ENCODE measurements at regions not wholly inside any gene's neighbourhood (a gene's known extent, or its start where the extent isn't known, plus 50 kb on each side); places are given as distances from the start of the nearest gene placed in this dataset.

DNA sequence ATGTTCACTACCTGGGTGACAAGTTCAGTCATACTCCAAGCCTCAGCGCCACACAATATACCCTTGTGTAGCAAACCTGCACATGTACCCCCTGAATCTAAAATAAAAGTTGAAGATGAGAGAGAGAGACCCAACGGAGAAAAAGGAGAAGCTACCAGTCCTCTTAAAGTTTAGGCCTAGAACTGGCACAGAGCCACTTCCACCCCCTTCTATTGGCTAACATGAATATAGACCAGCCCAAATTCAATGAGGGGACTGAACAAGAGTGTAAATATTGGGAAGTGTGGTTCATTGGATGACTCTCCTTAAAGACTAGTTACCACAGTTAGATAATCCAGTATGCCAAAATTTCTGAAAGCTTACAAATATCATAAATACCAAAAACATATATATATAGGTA, 139.9 kb upstream of the ATP1B1 start:
- H3K4me1 Mint-ChIP-seq (ENCODE audit: unreplicated experiment) = peaks cover 7% of the 10 kb centered on the region
- H3K9me3 Mint-ChIP-seq (ENCODE audit: unreplicated experiment) = no peaks in the 10 kb centered on the region
- H3K36me3 Mint-ChIP-seq (ENCODE audit: low read depth, unreplicated experiment) = no peaks in the 10 kb centered on the region
- TF ChIP-seq, protein P1, sequence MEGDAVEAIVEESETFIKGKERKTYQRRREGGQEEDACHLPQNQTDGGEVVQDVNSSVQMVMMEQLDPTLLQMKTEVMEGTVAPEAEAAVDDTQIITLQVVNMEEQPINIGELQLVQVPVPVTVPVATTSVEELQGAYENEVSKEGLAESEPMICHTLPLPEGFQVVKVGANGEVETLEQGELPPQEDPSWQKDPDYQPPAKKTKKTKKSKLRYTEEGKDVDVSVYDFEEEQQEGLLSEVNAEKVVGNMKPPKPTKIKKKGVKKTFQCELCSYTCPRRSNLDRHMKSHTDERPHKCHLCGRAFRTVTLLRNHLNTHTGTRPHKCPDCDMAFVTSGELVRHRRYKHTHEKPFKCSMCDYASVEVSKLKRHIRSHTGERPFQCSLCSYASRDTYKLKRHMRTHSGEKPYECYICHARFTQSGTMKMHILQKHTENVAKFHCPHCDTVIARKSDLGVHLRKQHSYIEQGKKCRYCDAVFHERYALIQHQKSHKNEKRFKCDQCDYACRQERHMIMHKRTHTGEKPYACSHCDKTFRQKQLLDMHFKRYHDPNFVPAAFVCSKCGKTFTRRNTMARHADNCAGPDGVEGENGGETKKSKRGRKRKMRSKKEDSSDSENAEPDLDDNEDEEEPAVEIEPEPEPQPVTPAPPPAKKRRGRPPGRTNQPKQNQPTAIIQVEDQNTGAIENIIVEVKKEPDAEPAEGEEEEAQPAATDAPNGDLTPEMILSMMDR (IDR thresholded peaks at IDR 0.05; ENCODE audit: unreplicated experiment) = no peak
- DNase-seq (ENCODE audit: low spot score) = no peak
- H3K27ac Mint-ChIP-seq (ENCODE audit: unreplicated experiment) = no peak overlapping the region
- no peaks in the 10 kb centered on the region for H3K27me3 Mint-ChIP-seq (ENCODE audit: unreplicated experiment)
- no peak overlapping the region for H3K4me3 Mint-ChIP-seq (ENCODE audit: unreplicated experiment)

DNA sequence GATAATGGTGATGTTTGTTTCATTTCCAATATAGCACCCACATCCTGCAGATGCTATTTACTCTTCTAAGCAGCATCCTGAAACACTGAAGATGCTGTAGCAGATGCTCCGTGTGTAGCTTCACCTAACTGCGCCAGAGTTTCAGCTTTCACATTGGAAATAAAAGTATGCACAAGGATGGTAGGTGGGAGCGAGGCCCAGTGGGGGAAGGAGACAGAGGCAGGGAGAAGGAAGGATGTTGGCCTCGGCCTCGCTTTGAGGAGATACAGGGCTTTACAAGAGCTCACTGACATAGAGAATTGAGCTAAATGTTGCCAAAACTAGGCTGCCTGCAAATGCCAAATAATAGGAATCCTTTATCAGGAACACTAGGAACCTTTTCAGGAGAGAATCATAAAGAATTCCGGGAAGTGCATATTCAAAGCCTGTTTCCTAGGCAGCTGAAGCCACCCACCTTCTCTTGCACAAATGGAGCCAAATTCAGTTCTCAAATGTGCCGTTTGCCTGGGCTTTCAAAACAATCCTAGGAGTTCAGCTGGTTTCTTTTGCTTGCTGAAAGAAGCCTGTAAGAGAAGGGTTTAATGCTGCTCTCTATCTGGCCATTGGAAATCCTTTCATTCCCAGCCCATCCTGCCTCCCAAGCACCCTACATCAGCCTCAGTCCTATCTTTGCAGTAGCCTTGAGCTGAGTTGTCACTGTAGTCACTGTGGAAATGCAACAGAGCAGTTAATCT, 135.4 kb upstream of the ATP1B1 start:
- Mint-ChIP-seq H3K27ac (ENCODE audit: unreplicated experiment) (no peak overlapping the region), H3K4me3 (ENCODE audit: unreplicated experiment) (no peak overlapping the region), H3K9me3 (ENCODE audit: unreplicated experiment) (no peaks in the 10 kb centered on the region), H3K27me3 (ENCODE audit: unreplicated experiment) (no peaks in the 10 kb centered on the region), H3K4me1 (ENCODE audit: unreplicated experiment) (no peaks in the 10 kb centered on the region), H3K36me3 (ENCODE audit: low read depth, unreplicated experiment) (no peaks in the 10 kb centered on the region)
- TF ChIP-seq, protein P1 (IDR thresholded peaks at IDR 0.05; ENCODE audit: unreplicated experiment) = no peak
- no peak for DNase-seq (ENCODE audit: low spot score)

DNA sequence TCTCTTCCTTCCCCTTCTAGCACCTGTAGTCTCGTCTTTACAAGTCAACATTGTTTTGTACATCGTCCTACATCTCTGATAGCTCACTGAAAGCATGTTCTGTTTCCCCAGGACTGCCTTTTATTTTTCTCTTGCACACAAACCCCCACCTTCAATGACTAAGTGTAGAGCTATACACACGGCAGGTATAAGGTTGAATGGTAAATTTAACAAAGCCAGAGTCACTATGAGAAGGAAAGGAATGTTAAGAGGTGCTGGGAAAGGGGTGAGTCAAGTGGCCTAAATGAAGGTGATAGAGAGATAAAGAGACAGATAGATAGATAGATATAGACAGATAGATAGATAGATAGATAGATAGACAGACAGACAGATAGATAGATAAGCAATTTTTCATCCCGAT, 134.3 kb upstream of the ATP1B1 start:
- H3K9me3 Mint-ChIP-seq (ENCODE audit: unreplicated experiment) = no peaks in the 10 kb centered on the region
- no peak overlapping the region for H3K27ac Mint-ChIP-seq (ENCODE audit: unreplicated experiment)
- H3K36me3 Mint-ChIP-seq (ENCODE audit: low read depth, unreplicated experiment) = no peaks in the 10 kb centered on the region

DNA sequence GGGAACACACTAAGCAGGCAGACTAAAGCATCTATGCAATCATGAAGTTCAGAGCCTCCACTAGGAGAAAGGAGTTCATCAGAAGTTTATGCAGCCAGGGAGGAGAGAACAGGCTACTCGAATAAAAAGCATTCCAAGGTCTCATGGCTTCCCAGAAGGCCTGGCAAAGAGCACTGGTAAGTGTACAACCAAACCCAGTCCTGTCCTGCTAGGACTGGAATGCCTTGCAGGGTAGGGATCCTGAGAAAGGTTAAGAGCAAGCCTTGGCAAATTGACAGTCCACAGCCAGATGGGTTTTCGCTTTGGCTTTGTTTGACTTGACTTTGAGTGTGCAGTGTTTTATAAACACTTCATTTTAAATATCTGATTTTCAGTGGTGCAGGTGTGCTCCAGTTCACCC, 133.6 kb upstream of the ATP1B1 start:
- Mint-ChIP-seq H3K4me3 (ENCODE audit: unreplicated experiment) (no peak overlapping the region), H3K4me1 (ENCODE audit: unreplicated experiment) (no peaks in the 10 kb centered on the region), H3K9me3 (ENCODE audit: unreplicated experiment) (no peaks in the 10 kb centered on the region), H3K36me3 (ENCODE audit: low read depth, unreplicated experiment) (no peaks in the 10 kb centered on the region), H3K27ac (ENCODE audit: unreplicated experiment) (no peak overlapping the region), H3K27me3 (ENCODE audit: unreplicated experiment) (no peaks in the 10 kb centered on the region)
- TF ChIP-seq, protein P1 (IDR thresholded peaks at IDR 0.05; ENCODE audit: unreplicated experiment) = no peak
- DNase-seq (ENCODE audit: low spot score) = no peak

More for the DNA sequence above, 134.3 kb upstream of the ATP1B1 start:
- no peak overlapping the region for H3K4me3 Mint-ChIP-seq (ENCODE audit: unreplicated experiment)
- H3K27me3 Mint-ChIP-seq (ENCODE audit: unreplicated experiment) = no peaks in the 10 kb centered on the region
- H3K4me1 Mint-ChIP-seq (ENCODE audit: unreplicated experiment) = no peaks in the 10 kb centered on the region
- TF ChIP-seq, protein P1 (IDR thresholded peaks at IDR 0.05; ENCODE audit: unreplicated experiment) = no peak
- no peak for DNase-seq (ENCODE audit: low spot score)

DNA sequence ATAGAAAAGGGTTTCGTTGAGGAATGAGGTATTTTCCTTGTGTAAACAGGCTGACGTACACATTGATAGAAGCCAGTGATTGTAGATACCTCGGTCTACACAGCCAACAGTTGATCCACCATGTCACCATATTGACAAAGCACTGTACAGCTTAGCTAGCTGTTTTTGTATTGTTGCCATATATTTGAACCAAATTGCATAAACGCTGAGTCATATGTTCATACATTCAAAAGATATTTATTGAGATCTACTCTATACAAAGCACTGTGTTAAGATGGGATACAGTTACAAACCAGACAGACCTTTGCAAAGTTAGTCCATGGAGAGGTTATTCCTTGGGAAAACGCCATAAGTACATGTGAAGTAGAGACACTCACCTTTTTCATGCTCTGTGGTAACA, 132.4 kb upstream of the ATP1B1 start:
- no peaks in the 10 kb centered on the region for H3K36me3 Mint-ChIP-seq (ENCODE audit: low read depth, unreplicated experiment)
- no peak for DNase-seq (ENCODE audit: low spot score)
- H3K9me3 Mint-ChIP-seq (ENCODE audit: unreplicated experiment) = no peaks in the 10 kb centered on the region
- peaks cover 1% of the 10 kb centered on the region for H3K27me3 Mint-ChIP-seq (ENCODE audit: unreplicated experiment)
- TF ChIP-seq, protein P1 (IDR thresholded peaks at IDR 0.05; ENCODE audit: unreplicated experiment) = no peak
- H3K4me3 Mint-ChIP-seq (ENCODE audit: unreplicated experiment) = no peak overlapping the region
- no peak overlapping the region for H3K27ac Mint-ChIP-seq (ENCODE audit: unreplicated experiment)
- no peaks in the 10 kb centered on the region for H3K4me1 Mint-ChIP-seq (ENCODE audit: unreplicated experiment)

All from endothelial cell (in vitro differentiated cells).